ENCODE measurements at regions not wholly inside any gene's neighbourhood (a gene's known extent, or its start where the extent isn't known, plus 50 kb on each side); places are given as distances from the start of the nearest gene placed in this dataset.
"Not testable (repeated sequence)": the region's sequence is repeated elsewhere in the genome, so short reads cannot be mapped to it uniquely, and the experiment has no call there.

DNA sequence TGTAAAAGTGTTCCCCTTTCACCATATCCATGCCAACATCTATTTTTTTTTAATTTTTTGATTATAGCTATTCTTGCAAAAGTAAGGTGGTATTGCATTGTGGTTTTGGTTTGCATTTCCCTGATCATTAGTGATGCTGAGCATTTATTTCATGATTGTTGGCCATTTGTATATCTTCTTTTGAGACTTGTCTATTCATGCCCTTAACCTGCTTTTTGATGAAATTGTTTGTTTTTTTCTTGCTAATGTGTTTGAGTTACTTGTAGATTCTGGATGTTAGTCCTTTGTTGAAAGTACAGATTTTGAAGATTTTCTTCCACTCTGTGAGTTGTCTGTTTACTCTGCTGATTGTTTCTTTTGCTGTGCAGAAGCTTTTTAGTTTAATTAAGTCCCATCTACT is 233.1 kb downstream of the RBM26 start:
- TF ChIP-seq, protein P1, sequence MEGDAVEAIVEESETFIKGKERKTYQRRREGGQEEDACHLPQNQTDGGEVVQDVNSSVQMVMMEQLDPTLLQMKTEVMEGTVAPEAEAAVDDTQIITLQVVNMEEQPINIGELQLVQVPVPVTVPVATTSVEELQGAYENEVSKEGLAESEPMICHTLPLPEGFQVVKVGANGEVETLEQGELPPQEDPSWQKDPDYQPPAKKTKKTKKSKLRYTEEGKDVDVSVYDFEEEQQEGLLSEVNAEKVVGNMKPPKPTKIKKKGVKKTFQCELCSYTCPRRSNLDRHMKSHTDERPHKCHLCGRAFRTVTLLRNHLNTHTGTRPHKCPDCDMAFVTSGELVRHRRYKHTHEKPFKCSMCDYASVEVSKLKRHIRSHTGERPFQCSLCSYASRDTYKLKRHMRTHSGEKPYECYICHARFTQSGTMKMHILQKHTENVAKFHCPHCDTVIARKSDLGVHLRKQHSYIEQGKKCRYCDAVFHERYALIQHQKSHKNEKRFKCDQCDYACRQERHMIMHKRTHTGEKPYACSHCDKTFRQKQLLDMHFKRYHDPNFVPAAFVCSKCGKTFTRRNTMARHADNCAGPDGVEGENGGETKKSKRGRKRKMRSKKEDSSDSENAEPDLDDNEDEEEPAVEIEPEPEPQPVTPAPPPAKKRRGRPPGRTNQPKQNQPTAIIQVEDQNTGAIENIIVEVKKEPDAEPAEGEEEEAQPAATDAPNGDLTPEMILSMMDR (IDR thresholded peaks at IDR 0.05; ENCODE audit: low read length), result not testable (repeated sequence)
- not testable (repeated sequence) for TF ChIP-seq EZH2 (IDR thresholded peaks at IDR 0.05; ENCODE audit: borderline replicate concordance, low read length)
